GM18511 (cell line): ENCODE measurements at regions not wholly inside any gene's neighbourhood (a gene's known extent, or its start where the extent isn't known, plus 50 kb on each side); places are given as distances from the start of the nearest gene placed in this dataset.

Experiments used
- ATAC-seq: cut with Tn5 transposase; IDR thresholded peaks from one replicate; pipeline ENCODE4 v1.9.1; 2021; ENCODE audit warnings: mild to moderate bottlenecking, moderate library complexity; ENCODE audit not compliant: unreplicated experiment

DNA sequence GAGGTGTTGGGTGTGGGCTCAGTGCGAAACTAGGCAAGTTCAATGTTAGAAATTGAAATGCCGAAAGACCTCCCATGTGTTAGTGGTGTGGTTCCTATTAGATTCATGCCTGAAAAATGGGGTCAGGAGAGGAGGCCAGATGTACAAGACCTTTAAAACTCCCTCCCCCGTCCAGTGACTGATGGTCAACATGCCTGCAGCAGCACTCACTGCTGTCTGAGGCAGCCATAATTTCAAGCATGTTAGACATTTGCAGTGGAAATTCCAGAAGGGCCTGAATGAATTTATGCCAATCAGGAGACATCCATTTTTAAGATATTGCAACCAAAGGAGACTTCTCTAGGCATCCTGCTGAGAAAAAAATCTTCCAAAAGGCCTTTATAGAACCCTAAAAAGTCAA, 426.9 kb upstream of the NBEA start:
- no peak for ATAC-seq

DNA sequence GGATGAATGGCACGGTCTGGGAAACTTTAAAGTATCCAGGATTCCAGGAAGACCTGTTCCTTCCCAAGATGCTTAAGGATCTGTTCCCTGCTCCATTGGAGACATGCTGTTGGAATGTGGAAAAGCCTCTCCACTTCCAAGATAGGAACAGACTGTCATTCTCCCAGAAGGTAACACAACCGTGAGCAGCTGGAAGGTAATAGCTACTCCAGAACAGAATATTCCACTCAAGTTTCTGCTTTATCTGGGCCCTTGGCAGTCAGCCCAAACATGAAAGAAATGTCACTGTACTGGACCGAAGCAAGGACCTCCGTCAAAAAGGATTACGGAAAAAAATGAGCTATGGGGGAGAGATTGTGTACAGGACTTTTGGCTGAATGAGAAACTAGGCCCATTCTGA, 420.9 kb upstream of the NBEA start:
- no peak for ATAC-seq

DNA sequence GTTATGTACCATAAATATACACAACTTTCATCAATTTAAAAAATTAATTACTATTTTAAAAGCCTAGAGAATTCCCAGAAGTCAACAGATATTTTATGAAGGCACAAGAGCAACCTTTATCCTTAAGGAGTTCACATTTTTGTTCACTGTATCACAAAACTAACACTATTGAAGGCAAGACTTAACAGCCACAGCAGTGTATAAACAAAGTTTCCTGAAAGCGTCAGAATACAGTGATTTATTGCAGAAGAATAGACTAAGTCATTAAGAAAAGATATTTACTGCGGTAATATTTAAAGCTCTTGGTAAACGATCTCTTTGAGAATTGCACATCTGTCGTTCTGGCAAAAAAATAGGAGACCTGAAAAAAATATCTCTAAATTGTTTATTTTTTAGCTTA, 419.3 kb upstream of the NBEA start:
- ATAC-seq: no peak

DNA sequence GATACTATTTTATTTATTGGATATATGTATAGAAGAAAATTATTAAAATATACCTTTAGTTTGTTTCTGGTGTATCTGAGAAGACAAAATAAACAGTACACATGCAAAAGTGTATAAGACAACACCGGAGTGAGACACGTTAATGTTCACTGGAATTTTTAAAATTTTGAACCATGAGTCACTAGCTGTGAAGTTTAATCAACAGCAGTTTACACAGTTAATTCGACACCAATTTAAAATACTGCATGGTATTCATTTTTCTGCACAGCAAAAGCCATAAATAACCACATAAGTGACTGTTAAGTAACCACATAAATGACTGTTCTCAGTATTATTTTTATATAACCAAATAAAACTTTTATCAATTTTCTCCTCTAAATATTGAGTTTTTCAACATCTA, 418.7 kb upstream of the NBEA start:
- ATAC-seq: no peak

DNA sequence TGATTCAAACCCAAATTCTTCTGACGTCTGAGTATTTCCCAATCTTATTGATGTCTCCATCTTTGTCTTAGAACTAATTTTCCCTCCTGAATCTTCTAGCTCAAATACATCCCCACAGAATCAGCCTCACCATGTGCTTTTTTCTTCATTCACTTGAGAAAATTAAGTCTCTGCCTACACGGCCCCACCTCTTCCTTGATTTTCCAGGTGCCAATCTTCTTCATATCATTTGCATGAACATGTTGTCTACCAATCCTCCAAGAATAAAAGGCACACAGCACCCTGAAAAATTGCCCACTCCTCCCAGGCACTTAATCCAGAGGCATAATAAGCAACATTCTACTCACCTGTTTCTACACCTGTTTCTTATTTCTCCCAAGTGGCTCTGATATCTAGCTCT, 408.1 kb upstream of the NBEA start:
- no peak for ATAC-seq

DNA sequence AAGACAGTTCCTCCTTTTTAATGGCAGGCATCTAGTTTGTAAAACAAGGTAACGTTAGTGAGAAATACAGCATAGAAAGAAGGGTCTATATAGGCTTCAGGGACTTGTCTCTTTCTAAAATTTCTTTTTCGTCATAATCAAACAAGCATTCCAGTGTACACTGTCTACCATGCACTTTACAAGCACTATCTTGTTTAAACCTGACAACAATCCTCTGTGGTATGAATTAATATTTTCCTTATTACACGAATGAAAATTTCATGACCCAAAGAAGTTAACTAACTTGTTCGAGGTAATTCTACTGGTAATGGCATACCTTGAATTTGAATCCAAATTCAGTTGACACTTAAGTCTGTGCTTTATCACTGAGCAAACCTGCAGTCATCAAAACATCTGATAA, 399.7 kb upstream of the NBEA start:
- ATAC-seq: no peak

DNA sequence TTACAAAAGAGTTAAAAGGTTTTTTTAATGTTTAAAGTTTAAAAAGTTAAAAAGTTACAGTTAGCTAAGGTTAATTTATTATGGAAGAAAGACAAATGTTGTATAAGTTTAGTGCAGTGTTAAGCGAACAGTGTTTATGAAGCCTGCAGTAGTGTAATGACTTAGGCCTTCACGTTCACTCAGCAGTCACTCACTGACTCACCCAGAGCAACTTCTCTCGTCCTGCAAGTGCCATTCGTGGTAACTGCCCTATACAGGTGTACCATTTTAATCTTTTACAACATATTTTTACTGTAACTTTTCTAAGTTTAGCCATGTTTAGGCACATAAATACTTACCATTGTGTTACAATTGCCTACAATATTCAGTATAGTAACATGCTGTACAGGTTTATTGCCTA, 398.2 kb upstream of the NBEA start:
- ATAC-seq: no peak

DNA sequence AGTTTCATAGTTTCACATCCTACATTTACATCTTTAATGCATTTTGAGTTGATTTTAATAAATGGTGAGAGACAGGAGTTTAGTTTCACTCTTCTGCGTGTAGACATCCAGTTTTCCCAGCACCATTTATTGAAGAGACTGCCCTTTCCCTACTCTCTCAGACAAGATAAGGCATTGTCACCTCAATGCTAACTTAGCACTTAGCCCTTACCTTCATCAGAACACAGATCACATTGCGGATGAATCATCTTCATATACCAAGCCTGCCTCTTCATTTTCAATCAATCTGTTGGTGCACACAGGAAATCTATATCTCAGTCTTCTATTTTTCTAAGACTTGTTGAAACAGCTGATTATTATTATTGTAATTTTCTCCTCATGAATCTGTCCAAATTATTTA, 396.6 kb upstream of the NBEA start:
- ATAC-seq: no peak

DNA sequence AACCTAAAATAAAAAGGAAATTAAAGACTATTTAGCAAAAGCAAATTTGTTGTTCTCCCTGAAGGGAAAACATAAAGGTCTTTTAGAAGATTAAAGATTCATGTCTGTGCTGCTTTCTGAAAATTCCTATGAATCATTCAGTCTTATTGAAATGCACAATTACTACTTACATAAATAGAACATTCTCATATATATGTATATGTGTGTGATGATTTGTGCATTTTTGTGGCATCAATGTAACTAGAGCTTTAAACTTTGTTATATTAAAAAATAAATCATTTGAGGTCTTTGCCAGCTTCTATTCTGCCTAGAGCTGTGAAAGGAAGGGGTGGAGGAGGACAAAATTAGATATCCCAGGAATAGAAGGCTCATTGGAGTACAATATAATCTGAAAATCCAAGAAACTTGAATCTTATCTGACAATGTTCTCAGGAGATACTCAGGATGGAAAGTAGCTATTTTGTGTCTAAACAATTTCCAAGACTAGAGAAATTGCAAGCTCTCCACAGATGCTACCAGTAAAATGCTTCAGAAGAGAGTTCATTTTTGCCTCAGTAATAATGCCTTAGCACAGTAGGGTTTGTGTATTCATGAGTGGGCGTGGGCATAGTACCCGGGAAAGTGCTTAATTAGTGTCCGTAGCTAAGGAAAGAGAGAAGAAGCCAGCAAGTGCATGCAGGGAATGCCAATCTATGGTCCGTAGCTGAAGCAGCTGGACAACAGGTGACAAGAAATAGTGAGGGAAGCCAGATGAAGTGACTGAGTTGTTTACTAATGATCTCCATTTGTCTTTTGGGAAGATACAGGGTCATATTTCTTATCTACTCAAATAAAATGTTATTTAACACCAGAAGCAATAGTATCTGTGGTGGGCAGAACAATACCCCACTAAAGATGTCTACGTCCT, 395.5 kb upstream of the NBEA start:
- no peak for ATAC-seq

DNA sequence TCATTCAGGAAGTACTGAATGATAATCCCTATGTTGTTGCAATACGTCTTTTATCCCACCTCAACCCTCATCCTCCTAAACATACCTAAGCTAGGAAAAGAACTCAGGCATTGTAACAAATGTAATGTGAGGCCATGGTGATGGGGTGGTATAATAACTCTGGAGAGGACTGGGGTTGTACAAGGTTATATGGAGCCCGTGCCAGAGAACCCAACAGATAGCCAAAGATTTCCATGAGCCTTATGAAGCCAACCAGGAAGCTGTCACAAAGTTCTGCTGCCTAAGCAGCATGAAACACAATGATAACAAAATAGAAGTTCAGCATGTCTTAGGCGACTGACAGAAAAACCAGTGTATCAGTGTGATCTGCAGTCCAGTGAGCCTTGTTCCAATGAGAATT, 394.1 kb upstream of the NBEA start:
- no peak for ATAC-seq

DNA sequence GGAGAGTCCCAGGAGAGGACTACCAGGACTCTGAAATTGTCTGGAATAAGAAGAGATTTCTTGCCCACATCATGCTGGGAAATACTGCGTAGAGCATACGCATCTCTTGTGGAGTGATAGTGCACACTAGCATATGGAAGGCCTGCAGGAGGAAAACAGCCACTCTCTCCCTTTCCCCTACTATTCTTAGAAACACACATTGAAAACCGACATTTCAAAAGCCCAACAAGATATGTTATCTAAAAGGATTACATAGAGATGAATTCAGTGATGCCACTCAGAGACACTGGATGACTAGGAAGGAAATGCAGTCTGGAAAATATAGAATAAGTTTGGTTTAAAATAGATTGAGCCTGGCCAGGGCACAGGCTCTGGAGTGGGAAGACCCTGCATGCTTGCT, 388.7 kb upstream of the NBEA start:
- ATAC-seq: no peak

DNA sequence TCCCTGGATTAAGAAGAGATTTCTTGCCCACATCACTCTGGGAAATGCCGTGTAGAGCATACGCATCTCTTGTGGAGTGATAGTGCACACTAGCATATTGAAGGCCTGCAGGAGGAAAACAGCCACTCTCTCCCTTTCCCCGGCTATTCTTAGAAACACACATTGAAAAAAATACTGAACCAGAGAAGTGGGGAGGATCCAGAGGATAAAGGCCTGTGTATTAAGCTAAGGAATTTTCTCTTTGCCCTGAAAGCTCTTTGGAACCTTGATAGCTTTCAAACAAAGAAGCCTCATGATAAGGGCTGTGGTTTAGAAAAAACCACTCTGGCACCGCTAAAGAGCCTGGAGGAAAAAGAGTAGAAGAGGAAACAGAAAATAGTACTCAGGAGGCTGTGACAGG, 386.1 kb upstream of the NBEA start:
- ATAC-seq: no peak

DNA sequence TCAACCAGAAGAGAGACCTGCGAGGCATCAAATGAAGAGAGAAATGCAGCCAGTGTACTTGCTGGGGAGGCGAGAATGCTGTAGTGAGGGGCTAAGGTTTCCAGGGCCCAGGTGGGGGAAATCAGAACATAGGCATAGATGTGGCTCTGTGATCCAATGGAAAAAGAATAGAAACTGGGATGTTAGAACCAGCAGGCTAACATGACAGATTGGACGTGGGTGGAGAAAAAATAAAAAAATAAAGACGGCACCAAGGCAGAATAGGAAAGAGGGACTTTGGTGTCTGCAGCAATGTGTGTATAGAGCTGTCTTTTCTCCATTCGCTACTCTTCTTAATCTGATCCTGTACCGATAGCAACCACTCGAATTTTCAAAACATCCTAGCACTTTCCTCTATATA, 381.0 kb upstream of the NBEA start:
- no peak for ATAC-seq

DNA sequence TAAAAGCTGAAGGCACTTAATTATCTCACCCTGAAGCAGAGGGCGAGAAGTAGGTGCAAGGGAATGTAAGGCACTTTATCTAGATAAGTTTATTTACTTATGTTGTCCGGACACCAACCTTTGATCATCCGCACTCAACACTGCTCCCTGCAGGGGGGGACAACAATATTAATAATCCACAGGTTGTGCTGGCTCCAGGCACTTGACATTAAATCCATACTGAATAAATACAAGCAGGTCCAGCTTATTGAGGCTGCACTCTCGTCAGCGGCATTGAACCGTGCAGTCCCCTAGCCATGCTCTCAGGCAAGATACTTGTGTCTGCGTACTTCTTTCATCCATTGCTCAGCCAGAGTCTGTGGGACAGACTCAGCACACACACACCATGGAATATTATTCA, 374.5 kb upstream of the NBEA start:
- ATAC-seq: no peak

DNA sequence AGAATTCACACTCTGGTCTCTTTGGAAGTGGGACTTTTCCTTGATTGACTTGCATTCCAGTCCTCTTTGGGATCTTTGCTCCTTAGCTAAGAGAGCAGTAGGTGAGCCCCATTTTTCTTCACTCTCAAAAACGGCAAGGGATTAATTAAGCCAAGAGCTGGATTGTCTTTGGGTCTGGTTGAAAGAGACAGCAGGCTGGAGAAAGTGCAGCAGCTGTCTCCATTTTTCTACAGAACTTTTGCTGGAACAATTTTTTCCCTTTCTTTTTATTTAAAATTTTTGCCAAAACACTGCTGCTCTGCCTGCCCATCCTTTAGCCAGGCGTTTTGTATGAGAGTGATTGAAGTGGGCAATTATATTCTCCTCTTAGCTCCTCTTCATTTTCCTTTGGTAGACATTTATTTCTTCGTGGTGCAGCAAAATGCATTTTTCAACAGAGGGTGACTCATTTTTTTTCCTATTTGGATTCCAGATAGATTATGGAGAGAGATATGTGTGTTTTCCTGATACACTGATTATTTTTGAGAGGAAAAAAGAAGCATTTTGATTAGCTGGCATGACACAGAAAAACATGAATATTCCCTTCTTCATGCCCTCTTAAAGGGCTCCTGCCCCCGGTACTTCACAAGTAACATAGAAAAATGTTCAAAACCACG, 371.2 kb upstream of the NBEA start:
- ATAC-seq: no peak

DNA sequence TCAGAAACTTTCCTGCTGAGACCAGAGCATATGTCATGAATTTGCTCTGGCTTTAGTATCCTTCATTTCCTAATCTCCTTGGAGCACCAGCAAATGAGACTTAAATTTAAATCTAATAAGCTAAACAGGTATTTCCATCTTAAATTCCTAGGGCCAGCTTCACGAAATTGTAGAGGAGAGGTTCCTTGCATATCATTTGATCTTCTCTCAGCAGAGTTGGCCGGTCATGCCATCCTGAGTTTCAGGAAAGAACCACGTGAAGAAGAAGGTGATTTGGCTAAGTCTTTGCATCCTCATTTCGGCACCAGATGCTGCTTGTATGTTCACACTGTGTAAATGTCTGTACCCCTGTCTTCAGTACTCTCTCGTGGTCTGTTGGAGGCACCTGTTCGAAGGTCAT, 370.4 kb upstream of the NBEA start:
- no peak for ATAC-seq

DNA sequence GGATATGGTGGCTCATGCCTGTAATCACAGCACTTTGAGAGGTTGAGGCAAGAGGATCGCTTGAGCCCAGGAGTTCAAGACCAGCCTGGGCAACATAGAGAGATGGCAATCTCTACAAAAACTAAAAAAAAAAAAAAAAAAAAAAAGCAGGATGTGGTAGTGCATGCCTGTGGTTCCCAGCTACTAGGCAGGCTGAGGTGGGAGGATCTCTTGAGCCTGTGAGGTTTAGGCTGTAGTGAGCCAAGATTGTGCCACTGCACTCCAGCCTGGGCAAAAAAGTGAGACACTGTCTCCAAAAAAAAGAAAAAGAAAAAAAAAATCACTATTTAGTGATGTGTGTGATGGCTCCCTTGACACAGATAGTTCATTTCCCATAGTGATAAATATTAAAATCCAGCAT, 365.0 kb upstream of the NBEA start:
- ATAC-seq: no peak

DNA sequence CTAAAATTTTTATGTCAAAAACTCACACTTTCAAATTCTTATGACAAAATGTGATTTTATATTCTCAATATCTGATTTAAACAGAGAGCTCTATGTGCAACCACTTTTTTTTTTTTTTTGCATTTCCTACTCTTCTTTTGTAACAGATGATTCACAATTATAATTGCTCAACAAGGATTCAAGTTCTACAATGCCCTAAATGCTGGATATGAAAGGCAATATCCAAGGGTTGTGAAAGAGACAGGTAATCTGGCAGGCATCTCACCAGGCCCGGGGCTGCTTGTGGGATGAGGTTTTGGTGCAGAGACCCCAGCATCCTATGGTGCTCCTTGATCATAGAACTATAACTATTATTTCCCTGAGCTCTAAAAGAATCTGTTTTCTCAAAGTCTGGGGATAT, 363.6 kb upstream of the NBEA start:
- no peak for ATAC-seq

DNA sequence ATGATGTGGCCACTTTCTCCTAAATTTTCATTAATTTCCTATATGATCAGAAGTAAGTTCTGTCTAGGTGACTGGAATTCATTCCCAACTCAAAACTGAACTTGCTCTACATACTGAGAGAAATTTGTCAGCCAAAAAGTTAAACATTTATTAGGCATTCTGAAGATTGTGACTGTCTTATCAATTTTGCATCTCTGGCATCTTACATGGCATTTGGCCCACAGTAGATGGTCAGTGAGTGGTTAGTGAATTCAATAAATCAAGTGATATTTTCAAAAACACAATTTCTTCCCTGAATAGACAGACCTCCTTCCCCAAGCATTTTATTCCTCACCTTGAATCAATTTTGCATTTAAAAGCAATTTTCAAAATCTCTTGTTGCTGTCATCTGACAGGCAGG, 363.2 kb upstream of the NBEA start:
- ATAC-seq: no peak

DNA sequence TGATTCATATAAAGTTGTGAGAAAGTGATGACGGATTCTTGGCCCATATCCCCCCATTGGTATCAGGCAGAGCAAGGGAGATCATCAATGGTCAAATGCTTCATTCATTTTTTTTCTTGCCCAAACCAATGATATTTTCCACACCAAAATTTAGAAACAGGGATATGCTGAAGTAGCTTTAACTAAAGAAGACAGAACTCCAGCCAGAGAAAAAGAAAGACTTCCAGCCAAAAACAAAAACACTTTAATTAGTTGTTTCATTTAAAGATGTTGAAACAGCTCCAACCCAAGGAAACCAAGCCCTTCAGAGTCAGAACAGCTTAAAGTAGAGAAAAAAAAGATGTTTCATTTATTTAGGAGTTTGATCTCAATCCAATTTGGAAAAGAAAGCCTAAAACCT, 358.9 kb upstream of the NBEA start:
- ATAC-seq: no peak

DNA sequence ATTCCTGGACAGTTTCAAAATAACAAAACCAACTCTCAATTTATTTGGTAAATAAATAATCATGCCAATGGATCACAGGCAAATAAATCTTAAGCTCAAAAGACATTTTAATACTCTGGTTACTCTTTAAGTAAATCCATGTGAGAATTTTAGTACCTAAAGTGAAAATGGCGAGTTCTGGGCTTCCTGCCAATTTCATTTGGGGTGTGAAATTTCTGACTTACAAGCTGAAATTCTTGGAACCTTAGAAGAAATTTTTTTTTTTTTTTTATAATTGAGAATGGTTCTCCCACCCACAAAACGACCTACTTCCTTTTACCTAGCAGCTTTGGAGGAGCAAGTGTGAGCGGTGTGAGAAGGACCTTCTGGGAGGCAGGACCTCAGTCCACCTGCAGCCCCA, 354.5 kb upstream of the NBEA start:
- ATAC-seq: no peak

DNA sequence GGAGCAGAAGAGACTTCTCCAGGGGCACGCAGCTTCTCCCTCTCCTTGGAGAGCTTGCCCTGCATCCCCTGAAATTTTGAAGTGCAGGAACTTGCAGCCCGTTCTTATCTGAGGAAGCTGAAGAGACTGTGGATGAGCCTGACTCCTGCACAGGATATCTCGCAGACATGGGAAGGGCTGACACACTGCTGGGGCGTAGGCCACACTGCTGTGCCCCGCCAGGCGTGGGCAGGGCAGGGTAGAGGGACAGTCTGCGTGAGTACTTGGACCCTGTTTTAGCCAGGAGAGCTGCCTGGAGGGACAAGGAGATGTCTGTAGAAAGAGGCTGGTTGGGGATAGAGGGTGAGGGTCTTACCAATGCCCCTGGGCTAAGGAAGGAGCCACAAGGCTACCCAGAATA, 353.7 kb upstream of the NBEA start:
- no peak for ATAC-seq

DNA sequence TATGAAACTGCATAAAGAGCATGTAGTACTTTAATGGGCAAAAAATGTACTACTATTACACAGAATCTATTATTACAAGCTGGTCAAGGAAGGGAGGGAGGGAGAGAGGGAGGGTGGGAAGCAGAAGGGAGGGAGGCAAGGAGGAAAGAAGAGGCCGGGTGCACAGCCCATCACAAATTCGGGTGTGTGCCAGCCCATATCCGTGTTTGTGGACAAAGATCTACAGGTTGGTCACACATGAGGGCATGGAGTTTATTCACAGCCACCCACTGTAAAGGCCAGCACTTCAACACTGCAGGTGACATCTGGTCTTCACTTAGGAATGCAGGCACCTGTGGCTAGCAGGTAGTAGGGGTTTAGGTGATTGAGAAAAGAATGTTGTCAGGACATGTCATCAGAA, 352.5 kb upstream of the NBEA start:
- ATAC-seq: no peak
